Ureter (tissue), 1 donor: ENCODE measurements at regions not wholly inside any gene's neighbourhood (a gene's known extent, or its start where the extent isn't known, plus 50 kb on each side); places are given as distances from the start of the nearest gene placed in this dataset.
"Not testable (repeated sequence)": the region's sequence is repeated elsewhere in the genome, so short reads cannot be mapped to it uniquely, and the experiment has no call there.

Experiments
- DNase-seq: peaks from one replicate; pipeline ENCODE4 v3.0.0-alpha.2; 2020; ENCODE audit warnings: low spot score
- donor health status: DM: yes; HTN: yes; CAD: no.

GRCh38 chr10:129063212-129063611, 403.8 kb upstream of the MGMT start:
- DNase-seq: no peak

- no peak for DNase-seq
These were observed 403.2 kb upstream of the MGMT start for GRCh38 chr10:129063877-129064276.

DNA sequence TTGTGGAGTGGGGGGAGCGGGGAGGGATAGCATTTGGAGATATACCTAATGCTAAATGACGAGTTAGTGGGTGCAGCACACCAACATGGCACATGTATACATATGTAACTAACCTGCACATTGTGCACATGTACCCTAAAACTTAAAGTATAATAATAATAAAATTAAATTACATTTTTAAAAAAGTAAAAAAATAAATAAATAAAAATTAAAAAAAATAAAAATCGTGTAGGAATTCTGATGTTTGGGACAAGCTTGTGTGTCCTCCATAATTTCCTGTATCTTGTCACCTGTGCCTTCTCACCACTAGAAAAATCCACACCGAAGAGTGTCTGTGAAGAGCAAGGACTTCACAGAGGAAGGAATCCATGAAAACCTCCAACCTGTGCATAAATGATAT, 400.5 kb upstream of the MGMT start:
- not testable (repeated sequence) for DNase-seq

- peak; percentile 32 for DNase-seq
These were observed 395.6 kb upstream of the MGMT start for GRCh38 chr10:129071411-129071810.

GRCh38 chr10:129074939-129075338, 392.1 kb upstream of the MGMT start:
- DNase-seq: peak; percentile 27

- DNase-seq: peak; percentile 10
These were observed 391.5 kb upstream of the MGMT start for GRCh38 chr10:129075508-129075907.

- DNase-seq: peak; percentile 30
These were observed 391.1 kb upstream of the MGMT start for GRCh38 chr10:129075927-129076326.

DNA sequence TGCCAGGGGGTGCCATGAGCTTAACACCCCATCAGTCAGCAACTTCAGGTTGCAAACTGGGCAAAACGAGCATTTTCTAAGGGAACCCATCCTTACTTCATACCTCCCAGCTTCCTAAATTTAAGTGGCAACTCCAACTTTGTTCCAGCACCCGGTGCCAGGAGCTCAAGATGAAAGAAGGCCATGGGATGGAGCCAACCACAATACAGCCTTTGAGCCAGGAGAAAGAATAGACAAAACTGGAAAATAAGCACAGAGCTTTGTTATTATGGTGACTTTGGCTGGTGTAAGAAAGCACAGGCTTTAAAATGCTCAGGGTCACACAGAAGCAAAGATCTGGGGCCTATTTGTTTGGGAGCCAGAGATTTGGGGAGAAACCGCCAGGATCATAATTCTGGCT, 388.7 kb upstream of the MGMT start:
- peak; percentile 34 for DNase-seq

DNA sequence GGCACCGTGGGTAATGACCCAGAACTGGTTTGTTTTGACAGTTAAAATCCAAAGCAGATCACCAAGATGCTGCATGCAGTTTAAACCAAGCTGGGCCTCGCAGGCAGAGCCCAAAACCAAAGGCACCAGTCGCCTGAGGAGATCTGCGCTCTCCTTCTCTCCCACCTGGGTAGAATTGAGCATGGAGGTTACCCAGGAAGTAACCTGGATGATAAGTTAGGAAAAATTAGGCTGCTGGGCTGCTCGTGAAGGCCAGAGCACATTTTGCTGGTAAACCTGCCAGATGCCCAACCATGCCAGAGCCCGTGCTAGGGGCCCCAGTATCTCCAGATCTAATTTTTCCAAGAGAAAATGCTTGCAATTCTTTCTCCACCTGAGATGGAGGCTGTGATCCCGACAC, 388.3 kb upstream of the MGMT start:
- DNase-seq: peak; percentile 14

- no peak for DNase-seq
These were observed 387.3 kb upstream of the MGMT start for GRCh38 chr10:129079705-129080104.

GRCh38 chr10:129085811-129086210, 381.2 kb upstream of the MGMT start:
- no peak for DNase-seq

DNA sequence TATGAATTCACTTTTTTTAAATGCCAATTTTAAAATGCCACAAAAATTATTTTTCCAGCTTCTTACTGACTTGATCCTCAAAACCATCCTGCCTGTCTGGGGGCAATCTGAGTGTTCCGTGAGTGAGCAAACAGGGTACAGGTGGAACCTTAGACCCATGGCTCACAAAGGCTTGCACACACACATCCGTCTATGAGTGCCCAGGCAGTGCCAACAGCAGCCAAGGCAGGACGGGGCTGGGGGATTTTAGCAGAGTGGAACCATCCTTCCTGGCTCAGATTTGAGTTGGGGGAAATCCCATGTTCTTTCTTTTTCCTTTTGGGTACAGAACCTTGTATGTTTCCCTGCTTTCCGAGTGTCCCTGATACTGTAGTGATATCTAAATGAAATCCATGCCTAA, 377.7 kb upstream of the MGMT start:
- DNase-seq: peak; percentile 36

DNA sequence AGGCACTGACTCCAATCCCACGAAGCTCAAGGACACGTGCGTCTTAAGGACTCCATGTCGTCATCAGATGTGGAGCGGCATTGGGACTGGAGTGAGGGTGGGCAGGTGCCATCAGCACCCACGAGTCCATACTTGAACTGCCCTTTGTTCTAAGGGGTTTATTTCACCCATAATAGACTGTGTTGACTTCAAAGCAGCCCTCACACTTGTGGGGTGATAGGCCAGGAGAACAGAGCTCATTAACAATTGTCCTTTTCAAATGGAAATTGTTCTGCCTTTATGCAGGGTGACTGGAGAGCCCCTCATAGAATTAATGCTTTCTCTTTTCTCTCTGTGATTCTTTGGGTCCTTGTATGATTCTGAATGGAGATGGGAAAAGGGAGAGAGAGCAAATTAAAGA, 376.9 kb upstream of the MGMT start:
- peak; percentile 4 for DNase-seq

- DNase-seq: peak; percentile 41
These were observed 376.2 kb upstream of the MGMT start for GRCh38 chr10:129090618-129091366.

DNA sequence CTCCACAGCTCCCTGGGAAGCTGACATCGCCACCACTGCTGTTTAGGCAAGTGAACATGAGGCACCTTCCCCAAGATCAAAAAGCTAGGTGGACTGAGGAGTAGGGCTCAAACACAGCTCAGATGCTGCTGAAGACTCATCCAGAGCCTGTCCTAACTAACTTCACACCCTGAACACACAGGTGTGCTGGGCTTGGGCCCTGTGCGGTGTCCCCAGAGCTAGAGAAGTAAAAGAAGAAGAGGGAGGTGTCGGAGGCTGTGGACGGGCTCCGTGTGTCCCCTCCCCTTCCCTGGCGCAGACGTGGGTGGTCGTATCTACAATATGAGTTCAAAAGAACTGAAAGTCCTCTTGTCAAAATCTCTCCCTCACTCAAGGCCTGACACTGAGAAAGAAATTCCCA, 373.4 kb upstream of the MGMT start:
- no peak for DNase-seq

GRCh38 chr10:129094233-129094632, 372.8 kb upstream of the MGMT start:
- DNase-seq: peak; percentile 24

- DNase-seq: peak; percentile 13
These were observed 372.2 kb upstream of the MGMT start for GRCh38 chr10:129094861-129095260.

DNA sequence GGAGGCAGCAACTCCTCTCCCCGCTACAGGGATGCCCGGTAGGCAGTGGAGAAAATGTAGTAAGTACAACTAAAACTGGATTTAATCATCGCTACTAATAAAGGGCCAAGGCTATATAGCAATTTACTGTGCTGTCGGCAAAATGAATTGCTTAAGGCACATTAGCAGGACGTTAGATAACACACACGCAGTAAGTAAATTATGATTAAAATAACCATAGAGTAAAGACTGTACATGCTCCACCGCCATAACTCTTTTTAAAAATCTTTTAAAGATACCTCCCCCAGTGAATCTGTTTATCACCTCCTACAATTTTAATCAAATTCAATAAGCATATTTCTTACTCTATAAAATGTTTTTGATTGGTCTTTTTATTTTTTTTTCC, 371.4 kb upstream of the MGMT start:
- DNase-seq: peak; percentile 6

GRCh38 chr10:129096065-129096984, 370.7 kb upstream of the MGMT start:
- peak; percentile 45 for DNase-seq

- DNase-seq: peak; percentile 24
These were observed 369.2 kb upstream of the MGMT start for GRCh38 chr10:129097776-129098330.

DNA sequence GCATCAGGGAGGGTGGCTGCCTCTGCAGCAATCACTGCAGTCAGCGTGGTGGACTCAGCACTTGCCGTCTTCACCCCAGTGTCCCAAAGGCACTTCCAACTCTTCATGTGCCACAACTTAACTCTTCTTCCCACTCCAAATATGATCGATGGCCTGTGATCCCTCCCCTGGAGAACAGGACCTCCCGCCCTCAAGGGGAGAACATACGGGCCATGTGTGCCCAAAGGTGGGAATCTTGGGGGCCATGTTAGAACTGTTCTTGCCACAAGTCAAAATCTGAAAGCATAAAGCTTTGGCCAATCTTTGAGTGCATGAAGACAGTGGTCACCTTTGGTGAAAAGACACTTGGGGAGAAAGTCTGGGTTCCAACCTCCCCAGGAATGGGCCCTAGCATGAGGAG, 368.5 kb upstream of the MGMT start:
- DNase-seq: peak; percentile 23

DNA sequence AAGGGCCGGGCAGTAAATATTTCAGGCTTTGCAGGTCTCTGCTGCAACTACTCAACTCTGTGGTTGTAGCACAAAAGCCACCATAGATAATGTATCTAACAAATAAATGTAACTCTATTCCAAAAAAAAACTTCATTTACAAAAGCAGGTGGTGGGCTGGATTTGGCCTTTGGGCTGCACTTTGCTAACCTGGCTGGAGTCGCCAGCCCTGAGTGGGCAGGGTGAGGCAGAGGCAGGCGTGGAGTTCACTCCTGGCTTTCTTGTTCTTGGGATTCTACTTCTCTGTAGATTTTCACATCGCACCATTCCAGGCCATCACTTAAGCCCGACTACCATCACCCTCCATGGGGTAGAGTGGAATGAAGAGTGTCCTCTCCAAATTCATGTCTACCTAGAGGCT, 367.6 kb upstream of the MGMT start:
- DNase-seq: peak; percentile 31

DNA sequence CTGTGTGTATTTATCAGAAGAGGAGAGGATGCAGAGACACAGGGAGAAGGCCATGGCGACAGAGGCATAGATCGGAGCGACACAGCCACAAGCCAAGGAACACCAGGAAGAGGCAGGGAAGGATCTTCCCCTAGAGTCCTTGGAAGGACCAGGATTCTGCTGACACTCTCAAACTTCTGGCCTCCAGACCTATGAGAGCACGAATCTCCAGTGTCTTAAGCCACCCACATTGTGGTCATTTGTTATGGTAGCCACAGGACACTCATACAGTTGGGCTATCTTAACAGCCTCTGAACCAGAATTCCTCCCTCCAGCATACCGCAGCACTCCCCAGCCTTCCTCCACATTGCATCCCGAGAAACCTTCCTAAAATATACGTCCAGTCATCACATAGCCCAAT, 367.0 kb upstream of the MGMT start:
- DNase-seq: peak; percentile 17
